H1 (cell line): ENCODE measurements at regions not wholly inside any gene's neighbourhood (a gene's known extent, or its start where the extent isn't known, plus 50 kb on each side); places are given as distances from the start of the nearest gene placed in this dataset.

Experiments
- CTCF ChIA-PET: fragments of 300-600 bp; sonication (Branson Sonifier 250); formaldehyde crosslinking; loops from one replicate; lab custom pipeline; 2021; ENCODE audit not compliant: partially characterized antibody; lab: Charles Lee
- POLR2A ChIA-PET: fragments of 300-600 bp; sonication (Branson Sonifier 250); formaldehyde crosslinking; loops from one replicate; lab custom pipeline; 2021; ENCODE audit warnings: inconsistent platforms; ENCODE audit not compliant: partially characterized antibody; lab: Charles Lee
- DNase-seq, 2 experiments: peaks; one replicate each; pipeline versions ENCODE4 v3.0.0 to v3.0.0-alpha.2; 2010 to 2022; ENCODE audit warnings: low spot score in 2 of 2, low read depth in 1 of 2, mixed read lengths in 1 of 2
- FAIRE-seq: peaks from 2 replicates; lab custom pipeline; 2011; peaks lifted over from hg19 to GRCh38; lab: Jason Lieb, UNC
- H2AFZ ChIP-seq: 2 replicates; pipeline ENCODE4 v1.8.1; 2012; ENCODE audit warnings: low read length, inconsistent platforms
- H2AK5ac ChIP-seq: 2 replicates; pipeline ENCODE4 v1.6.1; 2013; ENCODE audit warnings: low read depth, low read length
- H2BK120ac ChIP-seq: replicated peaks from 2 replicates; pipeline ENCODE3; 2013; ENCODE audit warnings: low read depth, low read length, inconsistent platforms
- H2BK12ac ChIP-seq: 2 replicates; pipeline ENCODE4 v1.6.1; 2013; ENCODE audit warnings: low read depth, low read length
- H2BK15ac ChIP-seq: 2 replicates; pipeline ENCODE4 v1.6.1; 2013; ENCODE audit warnings: low read length
- H2BK20ac ChIP-seq: 2 replicates; pipeline ENCODE4 v1.6.1; 2013; ENCODE audit warnings: low read length
- H2BK5ac ChIP-seq: 2 replicates; pipeline ENCODE4 v1.6.1; 2013; ENCODE audit warnings: low read depth, low read length
- H3K14ac ChIP-seq: 2 replicates; pipeline ENCODE4 v1.6.1; 2013; ENCODE audit warnings: inconsistent platforms; ENCODE audit not compliant: insufficient read length
- H3K18ac ChIP-seq: 2 replicates; pipeline ENCODE4 v1.6.1; 2013; ENCODE audit warnings: low read length; ENCODE audit errors: extremely low read depth
- H3K23ac ChIP-seq: 2 replicates; pipeline ENCODE4 v1.6.1; 2013; ENCODE audit warnings: inconsistent platforms; ENCODE audit not compliant: insufficient read length
- H3K23me2 ChIP-seq: 2 replicates; pipeline ENCODE4 v1.6.1; 2013; ENCODE audit warnings: low read depth, low read length
- H3K27ac ChIP-seq: 2 replicates; pipeline ENCODE4 v1.6.1; 2011; ENCODE audit warnings: low read depth, low read length, inconsistent platforms
- H3K27me3 ChIP-seq, 4 experiments: replicated peaks in 1 of 4; 1 replicate in 1 of 4; 2 replicates in 3 of 4; pipeline versions ENCODE4 v1.6.1 to v1.8.1; 2011 to 2013; ENCODE audit warnings: low read length in 3 of 4, mild to moderate bottlenecking in 3 of 4, inconsistent platforms in 2 of 4, mixed read lengths in 2 of 4, moderate library complexity in 1 of 4; ENCODE audit not compliant: control insufficient read depth in 3 of 4, insufficient read depth in 3 of 4; ENCODE audit errors: extremely low read depth in 1 of 4
- H3K36me3 ChIP-seq, 4 experiments: 2 replicates each; pipeline versions ENCODE4 v1.6.1 to v1.8.1; 2011 to 2013; ENCODE audit warnings: mild to moderate bottlenecking in 4 of 4, low read length in 3 of 4, moderate library complexity in 2 of 4, control low read depth in 1 of 4, inconsistent platforms in 1 of 4; ENCODE audit not compliant: insufficient read depth in 4 of 4, control insufficient read depth in 2 of 4
- H3K4ac ChIP-seq: replicated peaks from 2 replicates; pipeline ENCODE3; 2013; ENCODE audit warnings: low read length, low read depth, mixed read lengths, inconsistent platforms; ENCODE audit not compliant: insufficient read length
- H3K4me1 ChIP-seq, 4 experiments: replicated peaks in 1 of 4; 1 replicate in 1 of 4; 2 replicates in 3 of 4; pipeline versions ENCODE4 v1.6.1 to v1.8.1; 2011 to 2013; ENCODE audit warnings: low read length in 3 of 4, inconsistent platforms in 2 of 4, mixed read lengths in 1 of 4; ENCODE audit not compliant: insufficient read depth in 4 of 4, control insufficient read depth in 3 of 4
- H3K4me2 ChIP-seq, 2 experiments: 2 replicates each; pipeline versions ENCODE4 v1.6.1 to v1.8.1; 2011 to 2013; ENCODE audit warnings: low read depth in 2 of 2, low read length in 2 of 2, control low read depth in 1 of 2, inconsistent platforms in 1 of 2, mild to moderate bottlenecking in 1 of 2; ENCODE audit not compliant: insufficient read depth in 1 of 2
- H3K4me3 ChIP-seq, 4 experiments: fragments of 200-600, 300-600 bp in 1 of 4; sonication (generic), shearing (Covaris generic), sonication (Bioruptor Twin) in 1 of 4; 2 replicates each; pipeline versions ENCODE4 v1.5.1 to v1.8.1; 2011 to 2016; ENCODE audit warnings: low read length in 4 of 4, low read depth in 3 of 4, control low read depth in 2 of 4, inconsistent platforms in 2 of 4, mild to moderate bottlenecking in 2 of 4, mixed read lengths in 1 of 4, moderate library complexity in 1 of 4; ENCODE audit not compliant: insufficient read depth in 2 of 4; ENCODE audit errors: extremely low read depth in 1 of 4
- H3K56ac ChIP-seq: replicated peaks from 2 replicates; pipeline ENCODE3; 2013; ENCODE audit warnings: low read depth, mild to moderate bottlenecking, mixed read lengths, low read length, inconsistent platforms; ENCODE audit not compliant: insufficient read length
- H3K79me1 ChIP-seq: 2 replicates; pipeline ENCODE4 v1.6.1; 2013; ENCODE audit warnings: low read depth, low read length, control low read depth
- H3K79me2 ChIP-seq, 2 experiments: 2 replicates each; pipeline versions ENCODE4 v1.6.1 to v1.8.1; 2012 to 2013; ENCODE audit warnings: low read length in 2 of 2, mild to moderate bottlenecking in 2 of 2, inconsistent platforms in 1 of 2; ENCODE audit not compliant: insufficient read depth in 2 of 2, control insufficient read depth in 1 of 2
- H3K9ac ChIP-seq, 4 experiments: replicated peaks in 1 of 4; 1 replicate in 1 of 4; 2 replicates in 3 of 4; pipeline versions ENCODE4 v1.6.1 to v1.8.1; 2011 to 2013; ENCODE audit warnings: low read depth in 3 of 4, low read length in 3 of 4, control low read depth in 2 of 4, mild to moderate bottlenecking in 2 of 4, moderate library complexity in 2 of 4, inconsistent platforms in 1 of 4; ENCODE audit errors: extremely low read depth in 1 of 4
- H3K9me3 ChIP-seq, 2 experiments: 2 replicates each; pipeline versions ENCODE4 v1.6.1 to v1.8.1; 2012 to 2013; ENCODE audit warnings: mild to moderate bottlenecking in 2 of 2, moderate library complexity in 2 of 2, control low read depth in 1 of 2, inconsistent platforms in 1 of 2, low read depth in 1 of 2, low read length in 1 of 2, mixed read lengths in 1 of 2; ENCODE audit not compliant: insufficient read depth in 2 of 2
- H4K20me1 ChIP-seq, 2 experiments: replicated peaks in 1 of 2; 2 replicates each; pipeline versions ENCODE3 to v1.8.1; 2011 to 2013; ENCODE audit warnings: inconsistent platforms in 2 of 2, low read length in 2 of 2, mild to moderate bottlenecking in 1 of 2; ENCODE audit not compliant: insufficient read depth in 2 of 2, control insufficient read depth in 1 of 2
- H4K5ac ChIP-seq: 2 replicates; pipeline ENCODE4 v1.6.1; 2013; ENCODE audit warnings: low read length, low read depth, mixed read lengths, inconsistent platforms; ENCODE audit not compliant: insufficient read length
- H4K8ac ChIP-seq: 2 replicates; pipeline ENCODE4 v1.8.0; 2013; ENCODE audit warnings: mild to moderate bottlenecking, moderate library complexity, low read length, inconsistent platforms; ENCODE audit not compliant: insufficient read depth; ENCODE audit errors: extremely low read depth
- H4K91ac ChIP-seq: replicated peaks from 2 replicates; pipeline ENCODE3; 2013; ENCODE audit warnings: low read length, mixed read lengths, inconsistent platforms; ENCODE audit not compliant: insufficient read length
- ATF2 ChIP-seq: IDR thresholded peaks from 2 replicates; pipeline ENCODE4 v1.6.1; 2012; ENCODE audit warnings: low read length, inconsistent platforms
- CHD2 ChIP-seq: IDR thresholded peaks from 2 replicates; pipeline ENCODE4 v1.6.1; 2012; ENCODE audit warnings: low read length, improper control_type of control experiment
- EGR1 ChIP-seq: IDR thresholded peaks from 2 replicates; pipeline ENCODE4 v1.6.1; 2011; ENCODE audit warnings: low read depth, low read length, borderline replicate concordance
- EP300 ChIP-seq, 2 experiments: IDR thresholded peaks; 1 replicate in 1 of 2; 2 replicates in 1 of 2; pipeline ENCODE4 v1.6.1; 2011 to 2012; ENCODE audit warnings: low read depth in 2 of 2, low read length in 2 of 2, mild to moderate bottlenecking in 2 of 2, borderline replicate concordance in 1 of 2, inconsistent platforms in 1 of 2, moderate library complexity in 1 of 2
- NRF1 ChIP-seq: IDR thresholded peaks from 2 replicates; pipeline ENCODE4 v1.6.1; 2011; ENCODE audit warnings: mild to moderate bottlenecking, low read depth, low read length, improper control_type of control experiment
- POU5F1 ChIP-seq: IDR thresholded peaks from 2 replicates; pipeline ENCODE4 v1.6.1; 2011; ENCODE audit warnings: low read depth, mild to moderate bottlenecking, low read length, moderate library complexity
- RNF2 ChIP-seq: fragments of 200-900, 300-1000 bp; sonication (generic); IDR thresholded peaks from 2 replicates; pipeline ENCODE4 v1.7.1; 2016; ENCODE audit warnings: borderline replicate concordance, low read depth, mild to moderate bottlenecking, antibody characterized with exemption, low read length; ENCODE audit not compliant: poor library complexity, severe bottlenecking; ENCODE audit errors: missing control alignments
- SP4 ChIP-seq: IDR thresholded peaks from 2 replicates; pipeline ENCODE4 v1.6.1; 2012; ENCODE audit warnings: low read length, inconsistent platforms
- TBP ChIP-seq: IDR thresholded peaks from 2 replicates; pipeline ENCODE4 v1.6.1; 2011; ENCODE audit warnings: low read depth, low read length, improper control_type of control experiment
- WGBS, 2 experiments: shearing (Covaris generic) in 1 of 2; methylation state at CpG; one replicate each; pipeline versions ENCODE4 v1.1.6 to v1.1.7; 2013 to 2015; ENCODE audit warnings: low lambda C conversion rate in 2 of 2, mixed read lengths in 2 of 2, inconsistent platforms in 1 of 2, low coverage in 1 of 2, missing lambda C conversion rate in 1 of 2; ENCODE audit not compliant: insufficient replicate concordance in 2 of 2, insufficient coverage in 1 of 2, insufficient read length in 1 of 2; ENCODE audit errors: extremely low coverage in 1 of 2, missing lambda C conversion rate in 1 of 2; 5-methylcytosine and 5-hydroxymethylcytosine counted together
- TF ChIP-seq, protein P1 (sequence below): IDR thresholded peaks from 2 replicates; pipeline ENCODE4 v1.6.1; 2012; ENCODE audit warnings: inconsistent platforms
- TF ChIP-seq, protein P2 (sequence below): IDR thresholded peaks from 2 replicates; pipeline ENCODE4 v1.6.1; 2012; ENCODE audit warnings: inconsistent platforms

DNA sequence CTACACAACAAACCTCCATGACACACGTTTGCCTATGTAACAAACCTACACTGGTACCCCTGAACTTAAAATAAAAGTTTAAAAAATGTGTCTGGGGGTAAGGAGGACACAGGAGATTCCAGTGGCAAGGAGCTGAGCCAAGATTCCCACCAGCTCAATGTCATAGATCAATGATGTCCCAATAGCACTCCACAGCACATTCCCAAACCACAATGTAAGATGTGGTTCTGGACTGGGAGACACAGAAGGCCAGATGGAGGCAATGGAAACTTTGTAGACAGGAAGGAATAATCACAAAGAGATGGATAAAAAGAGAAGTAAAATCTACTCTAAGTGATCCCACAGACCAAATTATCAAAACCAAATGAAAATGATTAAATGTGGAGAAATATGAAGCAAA lies 312.4 kb upstream of the SOX11 start:
- 79% methylated on average over 1 of the region's 1 CpG; no CpG with 5 or more reads in 1 of the 2 experiments for WGBS, 2 experiments
- Histone ChIP-seq H3K36me3 (no peaks in the 10 kb centered on the region), H2AFZ (no peak overlapping the region), H3K23me2 (no peaks in the 10 kb centered on the region), H3K9me3 (no peaks in the 10 kb centered on the region), H2BK12ac (no peak overlapping the region), H3K14ac (no peak overlapping the region), H2BK5ac (no peak overlapping the region), H3K18ac (no peak overlapping the region), H3K79me2 (no peaks in the 10 kb centered on the region), H2BK20ac (no peak overlapping the region), H2BK120ac (no peak overlapping the region), H3K27ac (no peak overlapping the region), H3K27me3 (no peaks in the 10 kb centered on the region), H3K9ac (no peak overlapping the region), H3K4me2 (no peak overlapping the region), H3K23ac (no peak overlapping the region), H3K4me3 (no peak overlapping the region), H2AK5ac (no peak overlapping the region), H4K5ac (no peak overlapping the region), H3K56ac (no peak overlapping the region), H4K91ac (no peak overlapping the region), H3K79me1 (no peaks in the 10 kb centered on the region), H3K4me1 (peaks cover 0 to 1% (median 0%) of the 10 kb centered on the region in 4 experiments; a peak in 1 of 7 replicates), H2BK15ac (no peak overlapping the region), H4K8ac (no peak overlapping the region), H4K20me1 (no peaks in the 10 kb centered on the region), H3K4ac (no peak overlapping the region)
- ChIA-PET CTCF (no interaction called here), POLR2A (no interaction called here)
- FAIRE-seq (no peak), DNase-seq (no peak)
- TF ChIP-seq EGR1 (no peak), EP300 (IDR thresholded peaks at IDR 0.05; ENCODE audit: borderline replicate concordance in 1 of 2, low read depth in 2 of 2, low read length in 2 of 2) (no peak), ATF2 (no peak), CHD2 (no peak), POU5F1 (no peak), TBP (no peak), RNF2 (no peak), SP4 (no peak), NRF1 (no peak)
- TF ChIP-seq, protein P1, sequence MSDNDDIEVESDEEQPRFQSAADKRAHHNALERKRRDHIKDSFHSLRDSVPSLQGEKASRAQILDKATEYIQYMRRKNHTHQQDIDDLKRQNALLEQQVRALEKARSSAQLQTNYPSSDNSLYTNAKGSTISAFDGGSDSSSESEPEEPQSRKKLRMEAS = no peak
- TF ChIP-seq, protein P2, sequence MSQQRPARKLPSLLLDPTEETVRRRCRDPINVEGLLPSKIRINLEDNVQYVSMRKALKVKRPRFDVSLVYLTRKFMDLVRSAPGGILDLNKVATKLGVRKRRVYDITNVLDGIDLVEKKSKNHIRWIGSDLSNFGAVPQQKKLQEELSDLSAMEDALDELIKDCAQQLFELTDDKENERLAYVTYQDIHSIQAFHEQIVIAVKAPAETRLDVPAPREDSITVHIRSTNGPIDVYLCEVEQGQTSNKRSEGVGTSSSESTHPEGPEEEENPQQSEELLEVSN = no peak
